Natural killer cell (primary cell): ENCODE measurements at regions not wholly inside any gene's neighbourhood (a gene's known extent, or its start where the extent isn't known, plus 50 kb on each side); places are given as distances from the start of the nearest gene placed in this dataset.

Experiments used
- ATAC-seq, 3 donors: fragments of 150-1000 bp in 2 of 3; fragments of 200-7000 bp in 1 of 3; cut with Tn5 transposase; 1 replicate in 1 of 3; 2 replicates in 2 of 3; pipeline ENCODE4 v1.10.0; 2021; ENCODE audit warnings: mild to moderate bottlenecking in 2 of 3, moderate library complexity in 2 of 3
- DNase-seq, 2 donors: peaks; one replicate each; pipeline versions ENCODE4 v3.0.0 to v3.0.0-alpha.2; 2013 to 2021; ENCODE audit warnings: mixed read lengths in 1 of 2
- H3K27ac ChIP-seq: one replicate; pipeline ENCODE4 v1.5.1; 2013; ENCODE audit warnings: mild to moderate bottlenecking, low read length
- H3K27me3 ChIP-seq: one replicate; pipeline ENCODE4 v1.6.1; 2013; ENCODE audit warnings: low read length; ENCODE audit not compliant: control insufficient read depth, insufficient read depth
- H3K36me3 ChIP-seq: one replicate; pipeline ENCODE4 v1.6.1; 2013; ENCODE audit warnings: low read length; ENCODE audit not compliant: control insufficient read depth, insufficient read depth
- H3K4me1 ChIP-seq: one replicate; pipeline ENCODE4 v1.6.1; 2013; ENCODE audit warnings: low read length; ENCODE audit not compliant: control insufficient read depth, insufficient read depth
- H3K4me3 ChIP-seq: one replicate; pipeline ENCODE4 v1.5.1; 2013; ENCODE audit warnings: low read length
- H3K9me3 ChIP-seq: one replicate; pipeline ENCODE4 v1.6.1; 2013; ENCODE audit warnings: low read length; ENCODE audit not compliant: control insufficient read depth, insufficient read depth
- H3K27ac Mint-ChIP-seq, 2 donors: one replicate each; pipeline ENCODE4 v1.8.0; 2022; ENCODE audit warnings: mild to moderate bottlenecking in 2 of 2, mixed read lengths in 2 of 2, moderate library complexity in 1 of 2
- H3K27me3 Mint-ChIP-seq, 2 donors: one replicate each; pipeline ENCODE4 v1.8.0; 2022; ENCODE audit warnings: low read depth in 2 of 2, mixed read lengths in 2 of 2
- H3K36me3 Mint-ChIP-seq: one replicate; pipeline ENCODE4 v1.8.0; 2022; ENCODE audit warnings: mixed read lengths
- H3K4me1 Mint-ChIP-seq, 2 donors: one replicate each; pipeline ENCODE4 v1.8.0; 2022; ENCODE audit warnings: mixed read lengths in 2 of 2
- H3K4me3 Mint-ChIP-seq: one replicate; pipeline ENCODE4 v1.8.0; 2022; ENCODE audit warnings: mild to moderate bottlenecking, moderate library complexity, mixed read lengths
- H3K9me3 Mint-ChIP-seq, 2 donors: one replicate each; pipeline ENCODE4 v1.8.0; 2022; ENCODE audit warnings: mixed read lengths in 2 of 2
- WGBS: methylation state at CpG from one replicate; pipeline ENCODE4 v1.1.7; 2013; ENCODE audit warnings: missing lambda C conversion rate; ENCODE audit not compliant: insufficient coverage; 5-methylcytosine and 5-hydroxymethylcytosine counted together
- intact Hi-C: fragments of 100-400 bp; cut with micrococcal nuclease; formaldehyde crosslinking; loops from one replicate; pipeline ENCODE4 v1.14.2; 2022
- TF ChIP-seq, protein P1 (sequence below): fragments of 200-600 bp; IDR thresholded peaks from one replicate; pipeline ENCODE4 v1.8.0; 2022; ENCODE audit warnings: antibody characterized with exemption

DNA sequence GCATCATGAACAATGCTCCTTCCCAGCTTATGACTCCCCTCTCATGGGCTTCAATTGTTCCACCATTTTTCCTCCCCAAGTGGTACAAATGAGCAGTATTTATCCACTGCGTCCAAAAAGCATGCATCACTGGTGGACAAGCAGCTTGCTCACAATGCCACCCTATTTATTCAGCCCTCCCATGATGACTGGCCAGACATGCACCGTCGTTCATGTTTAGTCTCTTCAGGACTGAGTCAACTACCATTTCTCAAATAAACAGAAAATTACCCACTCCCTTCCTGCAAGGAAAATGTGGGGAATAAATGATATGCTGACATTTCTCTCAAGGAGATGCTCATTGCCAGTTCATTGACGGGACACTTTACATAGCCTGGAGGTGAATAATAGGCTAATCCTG is 300.4 kb downstream of the C6orf118 start:
- H3K4me1 Mint-ChIP-seq = no peaks in the 10 kb centered on the region
- intact Hi-C loops = no loop called here
- WGBS = 92% methylated on average over 4 of the region's 4 CpGs

GRCh38 chr6:165002866-165003265 is 306.5 kb downstream of the C6orf118 start:
- no peaks in the 10 kb centered on the region for H3K4me1 Mint-ChIP-seq
- no peaks in the 10 kb centered on the region for H3K4me1 ChIP-seq
- peaks cover 4% of the 10 kb centered on the region for H3K9me3 ChIP-seq
- no peaks in the 10 kb centered on the region for H3K36me3 ChIP-seq
- no peak overlapping the region for H3K27ac ChIP-seq
- ATAC-seq = no peak
- WGBS = 69% methylated on average over 9 of the region's 11 CpGs
- DNase-seq = no peak
- no peak overlapping the region for H3K4me3 Mint-ChIP-seq
- no peak overlapping the region for H3K27ac Mint-ChIP-seq
- H3K4me3 ChIP-seq = no peak overlapping the region
- TF ChIP-seq, protein P1, sequence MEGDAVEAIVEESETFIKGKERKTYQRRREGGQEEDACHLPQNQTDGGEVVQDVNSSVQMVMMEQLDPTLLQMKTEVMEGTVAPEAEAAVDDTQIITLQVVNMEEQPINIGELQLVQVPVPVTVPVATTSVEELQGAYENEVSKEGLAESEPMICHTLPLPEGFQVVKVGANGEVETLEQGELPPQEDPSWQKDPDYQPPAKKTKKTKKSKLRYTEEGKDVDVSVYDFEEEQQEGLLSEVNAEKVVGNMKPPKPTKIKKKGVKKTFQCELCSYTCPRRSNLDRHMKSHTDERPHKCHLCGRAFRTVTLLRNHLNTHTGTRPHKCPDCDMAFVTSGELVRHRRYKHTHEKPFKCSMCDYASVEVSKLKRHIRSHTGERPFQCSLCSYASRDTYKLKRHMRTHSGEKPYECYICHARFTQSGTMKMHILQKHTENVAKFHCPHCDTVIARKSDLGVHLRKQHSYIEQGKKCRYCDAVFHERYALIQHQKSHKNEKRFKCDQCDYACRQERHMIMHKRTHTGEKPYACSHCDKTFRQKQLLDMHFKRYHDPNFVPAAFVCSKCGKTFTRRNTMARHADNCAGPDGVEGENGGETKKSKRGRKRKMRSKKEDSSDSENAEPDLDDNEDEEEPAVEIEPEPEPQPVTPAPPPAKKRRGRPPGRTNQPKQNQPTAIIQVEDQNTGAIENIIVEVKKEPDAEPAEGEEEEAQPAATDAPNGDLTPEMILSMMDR = no peak
- no peaks in the 10 kb centered on the region for H3K27me3 ChIP-seq
- no peaks in the 10 kb centered on the region for H3K27me3 Mint-ChIP-seq
- intact Hi-C loops = no loop called here
- H3K9me3 Mint-ChIP-seq = peaks cover 5 to 16% of the 10 kb centered on the region in 2 donors
- H3K36me3 Mint-ChIP-seq = no peaks in the 10 kb centered on the region

More for the DNA sequence above, 300.4 kb downstream of the C6orf118 start:
- Histone ChIP-seq H3K36me3 (no peaks in the 10 kb centered on the region), H3K9me3 (peaks cover 2% of the 10 kb centered on the region), H3K4me1 (no peaks in the 10 kb centered on the region), H3K4me3 (no peak overlapping the region), H3K27me3 (no peaks in the 10 kb centered on the region), H3K27ac (no peak overlapping the region)
- no peaks in the 10 kb centered on the region for H3K27me3 Mint-ChIP-seq
- no peak overlapping the region for H3K27ac Mint-ChIP-seq
- no peaks in the 10 kb centered on the region for H3K36me3 Mint-ChIP-seq
- TF ChIP-seq, protein P1 = no peak
- H3K4me3 Mint-ChIP-seq = no peak overlapping the region
- no peak for ATAC-seq
- H3K9me3 Mint-ChIP-seq = peaks cover 15 to 27% of the 10 kb centered on the region in 2 donors
- no peak for DNase-seq

- Histone ChIP-seq H3K36me3 (no peaks in the 10 kb centered on the region), H3K4me3 (no peak overlapping the region), H3K27me3 (no peaks in the 10 kb centered on the region), H3K27ac (no peak overlapping the region), H3K4me1 (no peaks in the 10 kb centered on the region), H3K9me3 (peaks cover 4% of the 10 kb centered on the region)
- no peak overlapping the region for H3K4me3 Mint-ChIP-seq
- ATAC-seq = no peak
- intact Hi-C loops = no loop called here
- 94% methylated on average over 3 of the region's 4 CpGs for WGBS
- H3K27ac Mint-ChIP-seq = no peak overlapping the region
- no peaks in the 10 kb centered on the region for H3K4me1 Mint-ChIP-seq
- H3K9me3 Mint-ChIP-seq = peaks cover 7 to 18% of the 10 kb centered on the region in 2 donors
- no peaks in the 10 kb centered on the region for H3K36me3 Mint-ChIP-seq
- H3K27me3 Mint-ChIP-seq = no peaks in the 10 kb centered on the region
- TF ChIP-seq, protein P1 = no peak
- DNase-seq = no peak
These were observed 307.0 kb downstream of the C6orf118 start for GRCh38 chr6:165002358-165002757.

DNA sequence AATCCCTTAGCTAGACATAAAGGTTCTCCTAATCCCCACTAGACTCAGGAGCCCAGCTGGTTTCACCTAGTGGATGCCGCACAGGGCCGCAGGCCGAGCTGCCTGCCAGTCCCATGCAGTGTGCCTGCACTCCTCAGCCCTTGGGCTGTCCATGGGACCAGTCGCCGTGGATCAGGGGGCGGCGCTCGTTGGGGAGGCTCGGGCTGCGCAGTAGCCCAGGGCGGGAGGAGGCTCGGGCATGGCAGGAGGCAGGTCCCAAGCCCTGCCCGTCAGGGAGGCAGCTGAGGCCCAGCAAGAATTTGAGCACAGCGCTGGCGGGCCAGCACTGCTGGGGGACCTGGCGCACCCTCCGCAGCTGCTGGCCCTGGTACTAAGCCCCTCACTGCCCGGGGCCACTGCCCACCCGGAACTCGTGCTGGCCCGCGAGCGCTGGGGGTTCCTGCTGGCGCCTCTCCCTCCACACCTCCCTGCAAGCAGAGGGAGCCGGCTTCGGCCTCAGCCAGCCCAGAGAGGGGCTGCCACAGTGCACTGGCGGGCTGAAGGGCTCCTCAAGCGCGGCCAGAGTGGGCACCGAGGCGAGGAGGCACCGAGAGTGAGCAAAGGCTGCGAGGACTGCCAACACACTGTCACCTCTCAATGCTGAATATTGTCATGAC is 307.8 kb downstream of the C6orf118 start:
- intact Hi-C loops = no loop called here

More for the DNA sequence above, 307.8 kb downstream of the C6orf118 start:
- H3K27ac Mint-ChIP-seq = no peak overlapping the region
- Histone ChIP-seq H3K27me3 (no peaks in the 10 kb centered on the region), H3K4me1 (no peaks in the 10 kb centered on the region), H3K36me3 (no peaks in the 10 kb centered on the region), H3K4me3 (no peak overlapping the region), H3K27ac (no peak overlapping the region), H3K9me3 (peaks cover 4% of the 10 kb centered on the region)
- H3K36me3 Mint-ChIP-seq = no peaks in the 10 kb centered on the region
- ATAC-seq = no peak
- 93% methylated on average over 33 of the region's 33 CpGs for WGBS
- H3K4me3 Mint-ChIP-seq = no peak overlapping the region
- TF ChIP-seq, protein P1 = no peak
- DNase-seq = no peak
- no peaks in the 10 kb centered on the region for H3K27me3 Mint-ChIP-seq
- peaks cover 7 to 18% of the 10 kb centered on the region in 2 donors for H3K9me3 Mint-ChIP-seq
- H3K4me1 Mint-ChIP-seq = no peaks in the 10 kb centered on the region
